D721Med (cell line): ENCODE measurements at regions not wholly inside any gene's neighbourhood (a gene's known extent, or its start where the extent isn't known, plus 50 kb on each side); places are given as distances from the start of the nearest gene placed in this dataset.

Experiments
- DNase-seq: peaks from one replicate; pipeline ENCODE4 v3.0.0; 2011; ENCODE audit warnings: low spot score; ENCODE audit not compliant: insufficient read length
- FAIRE-seq: peaks from 2 replicates; lab custom pipeline; 2011; peaks lifted over from hg19 to GRCh38; lab: Jason Lieb, UNC
- TF ChIP-seq, protein P1 (sequence below): IDR thresholded peaks from 2 replicates; pipeline ENCODE4 v1.5.1; 2012; ENCODE audit warnings: mild to moderate bottlenecking, control low read depth; ENCODE audit not compliant: insufficient read depth; ENCODE audit errors: missing control alignments

DNA sequence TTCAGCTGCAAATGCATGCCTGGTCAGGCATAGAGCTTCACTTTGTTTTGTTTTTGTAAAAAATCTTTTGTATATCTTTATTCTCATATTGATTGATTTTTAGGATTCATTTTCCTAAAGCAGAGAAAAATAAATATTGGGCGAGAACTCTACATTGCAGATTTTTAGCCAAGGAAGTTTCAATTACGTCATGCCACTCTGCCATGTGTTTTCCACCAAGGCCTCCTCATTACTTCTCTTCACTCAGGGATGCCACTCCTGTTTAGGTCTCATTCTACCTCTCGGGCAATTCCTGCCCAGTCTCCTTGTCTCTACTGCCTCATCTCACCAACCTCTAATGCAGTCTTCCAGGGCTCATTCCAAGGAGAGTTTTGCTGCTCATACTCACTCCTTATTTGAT is 497.3 kb upstream of the SPTLC3 start:
- FAIRE-seq, result no peak
- TF ChIP-seq, protein P1, sequence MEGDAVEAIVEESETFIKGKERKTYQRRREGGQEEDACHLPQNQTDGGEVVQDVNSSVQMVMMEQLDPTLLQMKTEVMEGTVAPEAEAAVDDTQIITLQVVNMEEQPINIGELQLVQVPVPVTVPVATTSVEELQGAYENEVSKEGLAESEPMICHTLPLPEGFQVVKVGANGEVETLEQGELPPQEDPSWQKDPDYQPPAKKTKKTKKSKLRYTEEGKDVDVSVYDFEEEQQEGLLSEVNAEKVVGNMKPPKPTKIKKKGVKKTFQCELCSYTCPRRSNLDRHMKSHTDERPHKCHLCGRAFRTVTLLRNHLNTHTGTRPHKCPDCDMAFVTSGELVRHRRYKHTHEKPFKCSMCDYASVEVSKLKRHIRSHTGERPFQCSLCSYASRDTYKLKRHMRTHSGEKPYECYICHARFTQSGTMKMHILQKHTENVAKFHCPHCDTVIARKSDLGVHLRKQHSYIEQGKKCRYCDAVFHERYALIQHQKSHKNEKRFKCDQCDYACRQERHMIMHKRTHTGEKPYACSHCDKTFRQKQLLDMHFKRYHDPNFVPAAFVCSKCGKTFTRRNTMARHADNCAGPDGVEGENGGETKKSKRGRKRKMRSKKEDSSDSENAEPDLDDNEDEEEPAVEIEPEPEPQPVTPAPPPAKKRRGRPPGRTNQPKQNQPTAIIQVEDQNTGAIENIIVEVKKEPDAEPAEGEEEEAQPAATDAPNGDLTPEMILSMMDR, result no peak

GRCh38 chr20:12512755-12513154 is 496.0 kb upstream of the SPTLC3 start:
- DNase-seq, result no peak
- no peak for FAIRE-seq
- TF ChIP-seq, protein P1, result no peak

More for the DNA sequence above, 497.3 kb upstream of the SPTLC3 start:
- no peak for DNase-seq

DNA sequence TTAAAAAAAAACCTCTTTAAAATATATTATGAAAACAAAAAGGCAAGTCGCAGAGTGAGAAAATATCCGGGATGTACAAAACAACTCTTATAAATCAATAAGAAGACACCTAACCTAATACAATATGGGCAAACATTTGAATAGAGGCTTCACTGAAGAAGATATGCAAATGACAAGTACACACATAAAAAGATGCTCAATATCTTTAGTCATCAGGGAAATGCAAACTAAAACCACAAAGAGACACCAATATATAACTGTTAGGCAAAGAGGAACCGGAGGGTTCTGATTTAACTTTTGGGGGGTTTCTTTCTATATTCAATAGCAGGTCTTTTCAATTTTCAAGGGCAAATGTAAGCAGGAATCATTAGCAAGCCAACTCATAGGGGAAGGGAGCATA is 480.7 kb upstream of the SPTLC3 start:
- no peak for DNase-seq
- FAIRE-seq, result no peak
- TF ChIP-seq, protein P1, result no peak

DNA sequence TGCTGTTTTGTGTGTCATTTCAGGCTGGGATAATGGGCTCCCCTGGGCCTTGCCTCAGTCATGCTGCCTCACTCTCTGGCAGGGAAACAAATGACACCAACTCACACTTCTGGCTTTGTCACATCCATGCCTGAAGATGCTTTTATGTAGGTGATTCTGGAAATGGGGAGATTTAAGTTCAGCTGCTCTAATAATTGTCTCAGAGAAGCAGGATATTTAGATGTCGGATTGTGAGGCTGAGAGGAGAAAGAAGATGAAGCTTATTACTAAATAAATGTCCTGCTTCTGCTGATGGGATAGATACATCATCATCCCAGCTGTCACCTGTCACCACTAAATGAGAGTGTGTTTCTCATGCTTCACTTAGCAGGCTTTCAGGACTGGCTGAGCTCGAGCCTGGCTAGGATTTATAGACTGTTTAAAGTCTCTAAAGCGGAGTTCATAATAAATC is 480.2 kb upstream of the SPTLC3 start:
- TF ChIP-seq, protein P1, result no peak
- FAIRE-seq (no peak), DNase-seq (no peak)

- no peak for DNase-seq
- TF ChIP-seq, protein P1, result no peak
- no peak for FAIRE-seq
These were observed 477.1 kb upstream of the SPTLC3 start for GRCh38 chr20:12531626-12532025.

DNA sequence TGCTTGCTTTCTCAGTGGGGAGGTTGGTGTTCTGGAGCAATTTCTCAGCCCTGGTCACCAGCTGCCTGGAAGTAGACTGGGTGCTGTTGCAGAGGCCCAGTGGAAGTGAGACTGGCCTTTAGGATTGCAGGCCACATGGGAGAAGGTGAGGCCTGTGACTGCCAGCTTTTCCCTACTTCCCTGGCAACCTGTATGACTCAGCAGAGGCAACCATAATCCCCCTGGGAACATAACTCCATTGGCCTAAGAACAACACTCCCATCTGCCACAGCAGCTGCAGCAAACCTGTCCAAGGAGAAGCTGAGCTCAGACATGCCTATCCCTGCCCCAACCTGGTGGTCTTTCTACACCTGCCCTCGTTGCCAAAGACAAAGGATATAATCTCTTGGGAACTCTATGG is 473.5 kb upstream of the SPTLC3 start:
- TF ChIP-seq, protein P1, result no peak
- DNase-seq (no peak), FAIRE-seq (no peak)

GRCh38 chr20:12535770-12536169 is 473.0 kb upstream of the SPTLC3 start:
- TF ChIP-seq, protein P1, result no peak
- no peak for FAIRE-seq

More at GRCh38 chr20:12535770-12536169, 473.0 kb upstream of the SPTLC3 start:
- no peak for DNase-seq
